ENCODE measurements at regions not wholly inside any gene's neighbourhood (a gene's known extent, or its start where the extent isn't known, plus 50 kb on each side); places are given as distances from the start of the nearest gene placed in this dataset.

DNA sequence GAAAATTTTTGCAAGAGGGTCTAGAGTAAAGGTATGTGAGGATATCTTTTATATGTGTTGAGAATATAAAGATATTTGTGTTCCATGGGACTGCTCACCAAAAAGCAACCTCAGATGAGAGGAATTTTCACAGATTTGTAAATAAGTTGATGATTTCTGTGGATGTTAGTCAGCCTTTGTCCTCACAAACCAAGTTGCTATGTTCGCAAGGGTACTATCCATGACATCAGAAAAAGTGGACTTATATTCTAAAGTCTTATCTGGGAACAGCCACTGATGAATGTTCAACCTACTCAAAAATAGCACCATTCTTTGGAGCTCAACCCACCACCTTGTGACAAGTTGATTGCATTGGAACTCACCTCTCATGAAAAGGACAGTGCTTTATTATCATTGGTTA is 138.6 kb downstream of the PCDH20 start:
- no peaks in the 10 kb centered on the region for H3K79me2 ChIP-seq (ENCODE audit: low read depth)
- POLR2A ChIA-PET (ENCODE audit: unreplicated experiment) = no interaction called here
- no peak overlapping the region for H3K4me3 ChIP-seq
- TF ChIP-seq, protein P1, sequence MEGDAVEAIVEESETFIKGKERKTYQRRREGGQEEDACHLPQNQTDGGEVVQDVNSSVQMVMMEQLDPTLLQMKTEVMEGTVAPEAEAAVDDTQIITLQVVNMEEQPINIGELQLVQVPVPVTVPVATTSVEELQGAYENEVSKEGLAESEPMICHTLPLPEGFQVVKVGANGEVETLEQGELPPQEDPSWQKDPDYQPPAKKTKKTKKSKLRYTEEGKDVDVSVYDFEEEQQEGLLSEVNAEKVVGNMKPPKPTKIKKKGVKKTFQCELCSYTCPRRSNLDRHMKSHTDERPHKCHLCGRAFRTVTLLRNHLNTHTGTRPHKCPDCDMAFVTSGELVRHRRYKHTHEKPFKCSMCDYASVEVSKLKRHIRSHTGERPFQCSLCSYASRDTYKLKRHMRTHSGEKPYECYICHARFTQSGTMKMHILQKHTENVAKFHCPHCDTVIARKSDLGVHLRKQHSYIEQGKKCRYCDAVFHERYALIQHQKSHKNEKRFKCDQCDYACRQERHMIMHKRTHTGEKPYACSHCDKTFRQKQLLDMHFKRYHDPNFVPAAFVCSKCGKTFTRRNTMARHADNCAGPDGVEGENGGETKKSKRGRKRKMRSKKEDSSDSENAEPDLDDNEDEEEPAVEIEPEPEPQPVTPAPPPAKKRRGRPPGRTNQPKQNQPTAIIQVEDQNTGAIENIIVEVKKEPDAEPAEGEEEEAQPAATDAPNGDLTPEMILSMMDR (conservative IDR thresholded peaks at IDR 0.05) = no peak
- no peak for TF ChIP-seq EZH2 (IDR thresholded peaks at IDR 0.05; ENCODE audit: low read depth)
- no peak overlapping the region for H2AFZ ChIP-seq
- H3K4me1 ChIP-seq (replicated peaks; ENCODE audit: insufficient read depth) = no peaks in the 10 kb centered on the region
- H3K36me3 ChIP-seq (ENCODE audit: low read depth) = no peaks in the 10 kb centered on the region
- no peaks in the 10 kb centered on the region for H3K9me3 ChIP-seq (ENCODE audit: insufficient read depth, low read depth)
- H4K20me1 ChIP-seq (ENCODE audit: insufficient read depth) = no peaks in the 10 kb centered on the region
- no peaks in the 10 kb centered on the region for H3K27me3 ChIP-seq (ENCODE audit: insufficient read depth, low read depth)
- BruUV-seq (replicated peaks) = no TSS peak
- no peak for DNase-seq
- intact Hi-C loops (cut with micrococcal nuclease; ENCODE audit: unreplicated experiment) = no loop called here
- H3K9me2 ChIP-seq (ENCODE audit: insufficient read depth) = no peaks in the 10 kb centered on the region
- H3K4me2 ChIP-seq = no peak overlapping the region
- CTCF ChIA-PET = no interaction called here
- H3K27ac ChIP-seq = no peak overlapping the region
- no peaks in the 10 kb centered on the region for H3F3A ChIP-seq (ENCODE audit: insufficient read depth, low read depth)

DNA sequence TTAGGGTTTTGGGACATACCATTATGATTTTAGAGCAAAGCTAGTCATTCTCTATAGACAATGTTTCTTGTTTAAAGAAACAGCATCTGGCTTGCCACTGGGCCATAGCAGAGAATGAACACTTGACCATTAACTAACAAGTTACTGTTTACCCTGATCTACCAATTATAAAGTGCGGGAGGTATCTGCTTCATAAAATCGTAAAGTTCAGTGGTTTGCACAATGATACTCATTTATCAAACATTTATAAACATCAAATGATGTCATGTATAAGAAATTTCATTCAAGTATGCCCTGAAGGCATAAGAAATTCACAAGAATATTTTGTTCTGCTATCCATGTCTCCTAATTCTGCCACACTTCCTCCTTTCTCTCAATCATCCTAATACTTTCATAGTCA is 139.2 kb downstream of the PCDH20 start:
- no TSS peak for BruUV-seq (replicated peaks)
- Histone ChIP-seq H3K4me1 (replicated peaks; ENCODE audit: insufficient read depth) (no peaks in the 10 kb centered on the region), H3K4me2 (no peak overlapping the region), H3K9me3 (ENCODE audit: insufficient read depth, low read depth) (no peaks in the 10 kb centered on the region), H3K4me3 (no peak overlapping the region), H4K20me1 (ENCODE audit: insufficient read depth) (no peaks in the 10 kb centered on the region), H3K79me2 (ENCODE audit: low read depth) (no peaks in the 10 kb centered on the region), H3K27me3 (ENCODE audit: insufficient read depth, low read depth) (no peaks in the 10 kb centered on the region), H3K36me3 (ENCODE audit: low read depth) (no peaks in the 10 kb centered on the region), H3K27ac (no peak overlapping the region), H2AFZ (no peak overlapping the region), H3F3A (ENCODE audit: insufficient read depth, low read depth) (no peaks in the 10 kb centered on the region), H3K9me2 (ENCODE audit: insufficient read depth) (no peaks in the 10 kb centered on the region)
- TF ChIP-seq EZH2 (IDR thresholded peaks at IDR 0.05; ENCODE audit: low read depth) = no peak
- TF ChIP-seq, protein P1 (conservative IDR thresholded peaks at IDR 0.05) = no peak
- ChIA-PET POLR2A (ENCODE audit: unreplicated experiment) (no interaction called here), CTCF (no interaction called here)
- no peak for DNase-seq
- intact Hi-C loops (cut with micrococcal nuclease; ENCODE audit: unreplicated experiment) = no loop called here

GRCh38 chr13:61275736-61276135 is 139.9 kb downstream of the PCDH20 start:
- intact Hi-C loops (cut with micrococcal nuclease; ENCODE audit: unreplicated experiment) = no loop called here
- Histone ChIP-seq H3K79me2 (ENCODE audit: low read depth) (no peaks in the 10 kb centered on the region), H3K36me3 (ENCODE audit: low read depth) (no peaks in the 10 kb centered on the region), H2AFZ (no peak overlapping the region), H3K4me1 (replicated peaks; ENCODE audit: insufficient read depth) (no peaks in the 10 kb centered on the region), H3K9me3 (ENCODE audit: insufficient read depth, low read depth) (no peaks in the 10 kb centered on the region), H3K27me3 (ENCODE audit: insufficient read depth, low read depth) (no peaks in the 10 kb centered on the region), H3K4me3 (no peak overlapping the region), H3K9me2 (ENCODE audit: insufficient read depth) (no peaks in the 10 kb centered on the region), H3K27ac (no peak overlapping the region), H3K4me2 (no peak overlapping the region), H3F3A (ENCODE audit: insufficient read depth, low read depth) (no peaks in the 10 kb centered on the region), H4K20me1 (ENCODE audit: insufficient read depth) (no peaks in the 10 kb centered on the region)
- ChIA-PET CTCF (no interaction called here), POLR2A (ENCODE audit: unreplicated experiment) (no interaction called here)
- TF ChIP-seq, protein P1 (conservative IDR thresholded peaks at IDR 0.05) = no peak
- no peak for TF ChIP-seq EZH2 (IDR thresholded peaks at IDR 0.05; ENCODE audit: low read depth)
- no TSS peak for BruUV-seq (replicated peaks)
- DNase-seq = no peak
